HUES64 (cell line): ENCODE measurements at regions not wholly inside any gene's neighbourhood (a gene's known extent, or its start where the extent isn't known, plus 50 kb on each side); places are given as distances from the start of the nearest gene placed in this dataset.

Experiments used
- H3K27ac ChIP-seq: 2 replicates; pipeline ENCODE4 v1.7.0; 2013; ENCODE audit warnings: low read depth, low read length, inconsistent platforms
- H3K27me3 ChIP-seq: 2 replicates; pipeline ENCODE4 v1.6.1; 2013; ENCODE audit warnings: mild to moderate bottlenecking, low read length; ENCODE audit not compliant: insufficient read depth
- H3K36me3 ChIP-seq: 2 replicates; pipeline ENCODE4 v1.6.1; 2013; ENCODE audit warnings: mild to moderate bottlenecking, low read length; ENCODE audit not compliant: insufficient read depth
- H3K4me1 ChIP-seq: 2 replicates; pipeline ENCODE4 v1.6.1; 2013; ENCODE audit warnings: mild to moderate bottlenecking, low read length, moderate library complexity; ENCODE audit not compliant: insufficient read depth
- H3K4me3 ChIP-seq: 2 replicates; pipeline ENCODE4 v1.5.1; 2013; ENCODE audit warnings: mild to moderate bottlenecking, low read length, moderate library complexity
- H3K9ac ChIP-seq: 2 replicates; pipeline ENCODE4 v1.6.1; 2013; ENCODE audit warnings: mild to moderate bottlenecking, low read depth, low read length
- H3K9me3 ChIP-seq: 2 replicates; pipeline ENCODE4 v1.6.1; 2013; ENCODE audit warnings: low read depth, low read length; ENCODE audit not compliant: insufficient read depth
- WGBS: fragments of 150-250, 120-280 bp; methylation state at CpG from one replicate; pipeline ENCODE4 v1.1.7; 2013; ENCODE audit warnings: missing lambda C conversion rate; 5-methylcytosine and 5-hydroxymethylcytosine counted together

DNA sequence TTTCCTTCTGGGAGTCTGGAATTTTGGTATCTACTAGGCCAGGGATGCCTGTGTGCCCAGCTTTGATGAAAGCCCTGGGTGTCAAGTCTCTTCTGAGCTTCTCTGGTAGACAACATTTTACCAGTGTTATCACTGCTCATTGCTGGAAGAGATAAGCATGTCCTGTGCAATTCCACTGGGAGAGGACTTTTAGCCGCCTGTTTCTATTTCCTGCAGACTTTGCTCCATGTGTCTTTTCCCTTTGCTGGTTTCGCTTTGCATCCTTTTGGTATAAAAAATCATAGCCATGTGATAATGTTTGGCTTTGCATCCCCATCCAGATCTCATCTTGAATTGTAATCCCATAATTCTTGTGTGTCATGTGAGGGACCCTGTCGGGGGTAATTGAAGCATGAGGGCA is 163.2 kb downstream of the SLC28A3 start:
- Histone ChIP-seq H3K4me1 (no peaks in the 10 kb centered on the region), H3K27ac (no peak overlapping the region), H3K9ac (no peak overlapping the region), H3K4me3 (no peak overlapping the region), H3K27me3 (no peaks in the 10 kb centered on the region), H3K9me3 (no peaks in the 10 kb centered on the region), H3K36me3 (no peaks in the 10 kb centered on the region)
- WGBS: 91% methylated on average over 3 of the region's 3 CpGs

DNA sequence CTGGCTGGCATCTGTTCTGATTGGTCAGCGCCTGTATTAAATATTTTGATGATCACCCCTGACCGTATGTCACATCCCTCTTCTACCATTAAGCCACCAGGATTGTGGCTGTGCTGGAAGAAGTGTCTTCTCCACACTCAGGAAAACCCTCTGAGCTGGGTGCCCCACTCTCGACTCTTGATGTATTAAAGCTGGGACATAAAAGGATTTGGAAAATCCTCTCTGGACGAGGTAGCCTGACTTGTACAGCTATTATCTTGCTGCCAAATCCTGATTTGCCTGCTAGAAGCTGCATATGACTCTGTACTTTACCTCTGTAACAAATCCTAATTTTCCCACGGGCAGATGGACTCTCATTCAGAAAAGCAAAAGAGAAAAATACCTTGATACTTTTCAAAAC is 161.0 kb downstream of the SLC28A3 start:
- H3K9me3 ChIP-seq: no peaks in the 10 kb centered on the region
- no peak overlapping the region for H3K9ac ChIP-seq
- no peak overlapping the region for H3K4me3 ChIP-seq
- H3K4me1 ChIP-seq: no peaks in the 10 kb centered on the region
- 93% methylated on average over 5 of the region's 5 CpGs for WGBS
- H3K36me3 ChIP-seq: no peaks in the 10 kb centered on the region
- no peaks in the 10 kb centered on the region for H3K27me3 ChIP-seq
- H3K27ac ChIP-seq: no peak overlapping the region

DNA sequence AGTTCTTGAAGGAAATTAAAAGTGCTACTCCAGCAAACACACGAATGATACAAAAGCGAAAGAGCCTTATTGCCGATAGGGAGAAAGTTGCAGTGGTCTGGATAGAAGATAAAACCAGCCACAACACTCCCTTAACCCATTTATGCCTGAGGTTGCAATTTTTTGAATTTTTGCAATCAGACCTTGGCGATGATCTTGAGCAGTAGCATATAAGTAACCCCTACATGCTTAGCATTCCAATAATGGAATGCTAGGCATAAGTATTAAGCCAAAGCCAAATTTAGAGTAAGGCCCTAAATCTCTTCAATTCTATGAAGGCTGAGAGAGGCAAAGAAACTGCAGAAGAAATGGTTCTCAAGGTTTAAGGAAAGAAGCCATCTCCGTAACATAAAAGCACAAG is 153.5 kb downstream of the SLC28A3 start:
- Histone ChIP-seq H3K9me3 (no peaks in the 10 kb centered on the region), H3K4me1 (no peaks in the 10 kb centered on the region), H3K4me3 (no peak overlapping the region), H3K27ac (no peak overlapping the region), H3K27me3 (no peaks in the 10 kb centered on the region), H3K36me3 (no peaks in the 10 kb centered on the region), H3K9ac (no peak overlapping the region)
- over 99% methylated on average over 5 of the region's 5 CpGs for WGBS

DNA sequence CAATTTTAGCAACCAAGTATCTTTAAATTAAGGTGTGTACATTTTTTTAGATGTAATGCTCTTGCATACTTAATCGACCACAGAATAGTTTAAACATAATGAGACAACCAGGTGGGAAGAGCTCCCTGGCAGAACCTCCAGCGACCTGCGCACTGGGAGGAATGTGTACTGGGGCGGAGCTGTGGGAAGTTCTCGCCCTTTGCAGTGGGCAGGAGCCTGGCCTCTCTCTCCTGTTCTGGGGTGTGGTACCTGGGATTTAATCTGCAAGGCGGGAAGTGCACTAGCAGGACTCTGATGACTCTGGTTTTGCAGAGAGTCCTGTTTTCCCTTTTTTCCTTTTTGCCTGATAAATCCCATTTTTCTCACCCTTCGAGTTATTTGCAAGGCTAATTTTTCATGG is 150.7 kb downstream of the SLC28A3 start:
- H3K27ac ChIP-seq: no peak overlapping the region
- H3K4me3 ChIP-seq: no peak overlapping the region
- H3K4me1 ChIP-seq: no peaks in the 10 kb centered on the region
- H3K36me3 ChIP-seq: no peaks in the 10 kb centered on the region
- H3K9ac ChIP-seq: no peak overlapping the region
- H3K27me3 ChIP-seq: no peaks in the 10 kb centered on the region
- 83% methylated on average over 6 of the region's 7 CpGs for WGBS
- H3K9me3 ChIP-seq: peaks cover 6% of the 10 kb centered on the region; the same call in 1 of the 2 replicates

DNA sequence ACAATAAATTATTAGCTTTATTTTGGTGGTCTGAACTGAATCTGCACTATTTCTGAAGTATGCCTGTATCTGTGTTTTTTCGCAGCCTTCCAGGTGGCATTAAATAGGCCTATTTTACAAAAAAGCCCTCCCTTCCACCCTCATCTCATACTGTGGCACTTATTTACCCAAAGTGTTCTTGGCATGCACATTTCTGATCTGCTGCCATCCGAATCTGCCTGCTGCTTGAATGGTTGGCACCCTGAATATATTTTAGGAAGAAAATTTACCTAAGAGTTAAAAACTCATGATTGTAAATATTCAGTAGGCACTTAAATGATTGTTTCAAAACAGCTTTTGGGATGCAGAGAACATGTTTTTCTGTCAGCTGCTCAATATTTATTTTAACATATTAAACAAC is 150.1 kb downstream of the SLC28A3 start:
- peaks cover 6% of the 10 kb centered on the region; the same call in 1 of the 2 replicates for H3K9me3 ChIP-seq
- no peaks in the 10 kb centered on the region for H3K4me1 ChIP-seq
- H3K9ac ChIP-seq: no peak overlapping the region
- H3K27me3 ChIP-seq: no peaks in the 10 kb centered on the region
- H3K4me3 ChIP-seq: no peak overlapping the region
- no peak overlapping the region for H3K27ac ChIP-seq
- WGBS: 84% methylated on average over 2 of the region's 2 CpGs
- no peaks in the 10 kb centered on the region for H3K36me3 ChIP-seq

DNA sequence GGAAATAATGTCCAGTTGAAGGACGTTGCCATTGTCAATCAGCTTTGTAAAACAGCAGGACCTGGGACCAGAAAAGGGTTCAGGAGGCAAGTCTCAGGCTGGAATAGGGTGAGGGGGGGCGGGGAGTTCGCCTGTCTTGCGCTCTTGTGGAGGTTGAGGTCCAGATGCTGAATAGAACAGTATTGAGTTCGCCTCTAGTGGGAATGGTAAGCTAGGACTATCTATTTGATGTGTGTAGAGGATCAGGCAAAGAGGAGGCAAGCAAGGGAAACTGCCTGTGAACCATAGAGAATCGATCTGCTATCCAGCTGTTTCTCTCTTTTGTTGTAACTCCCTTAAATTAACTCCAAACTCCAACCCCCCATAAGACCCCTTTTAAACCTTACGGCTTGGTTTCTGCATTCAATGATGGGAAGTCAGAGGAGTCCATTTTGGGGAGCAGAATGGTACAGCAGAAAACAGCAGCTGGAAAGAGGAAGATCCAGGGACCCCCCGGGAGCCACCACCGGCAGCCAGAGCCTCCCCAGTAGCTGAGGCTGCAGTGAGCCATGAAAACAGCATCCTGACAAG is 133.7 kb downstream of the SLC28A3 start:
- Histone ChIP-seq H3K9ac (no peak overlapping the region), H3K9me3 (no peaks in the 10 kb centered on the region), H3K4me1 (0 out of 2 replicates have a peak, but pooled peaks cover 3% of the 10 kb centered on the region), H3K4me3 (no peak overlapping the region), H3K27ac (no peak overlapping the region), H3K36me3 (no peaks in the 10 kb centered on the region), H3K27me3 (no peaks in the 10 kb centered on the region)
- 86% methylated on average over 9 of the region's 9 CpGs for WGBS

DNA sequence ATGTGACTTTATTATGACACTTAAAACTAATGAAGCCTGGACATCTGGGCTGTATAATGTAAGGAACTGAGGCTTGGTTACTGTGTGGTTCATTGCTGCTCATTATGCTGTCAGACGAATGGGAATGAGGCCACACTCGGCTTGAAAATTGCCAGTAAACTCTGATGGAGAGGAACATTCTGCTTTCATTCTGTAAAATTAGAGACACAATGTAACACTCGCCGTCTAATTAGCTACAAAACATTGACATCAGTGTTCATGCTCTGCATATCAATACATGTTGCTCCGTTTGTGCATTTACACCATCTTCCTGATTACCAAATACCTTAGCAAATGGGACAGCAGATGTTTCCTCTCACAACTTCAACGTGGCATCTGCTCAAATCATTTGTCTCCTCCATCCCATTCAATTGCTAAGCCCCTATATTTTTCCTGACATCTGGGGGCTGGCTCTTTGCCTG is 133.0 kb downstream of the SLC28A3 start:
- Histone ChIP-seq H3K27ac (no peak overlapping the region), H3K27me3 (no peaks in the 10 kb centered on the region), H3K4me1 (peaks cover 3% of the 10 kb centered on the region; the same call in 1 of the 2 replicates), H3K9me3 (no peaks in the 10 kb centered on the region), H3K36me3 (no peaks in the 10 kb centered on the region), H3K9ac (no peak overlapping the region), H3K4me3 (no peak overlapping the region)
- WGBS: 87% methylated on average over 6 of the region's 6 CpGs

DNA sequence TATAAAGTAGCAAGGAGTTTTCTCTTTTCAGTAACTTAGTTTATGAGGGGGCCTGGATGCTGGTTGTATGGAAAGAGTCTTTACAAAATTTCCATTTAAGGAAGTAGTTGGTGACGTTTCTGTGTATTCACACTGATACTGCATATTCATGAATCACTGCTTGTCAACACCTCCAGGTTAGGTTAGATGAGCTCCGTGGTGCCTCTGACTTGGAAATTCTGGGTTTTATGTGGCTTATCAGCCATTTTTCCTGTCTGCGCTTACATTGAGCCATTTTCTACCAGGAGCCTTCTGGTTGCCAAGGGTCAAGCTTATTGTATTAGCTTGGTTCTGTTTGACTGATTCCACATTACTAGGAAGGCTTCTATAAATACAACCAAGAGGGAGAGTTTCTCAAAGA is 128.3 kb downstream of the SLC28A3 start:
- no peak overlapping the region for H3K27ac ChIP-seq
- H3K27me3 ChIP-seq: no peaks in the 10 kb centered on the region
- 81% methylated on average over 3 of the region's 3 CpGs for WGBS
- H3K4me3 ChIP-seq: no peak overlapping the region
- no peak overlapping the region for H3K9ac ChIP-seq
- H3K4me1 ChIP-seq: peaks cover 3% of the 10 kb centered on the region; the same call in 1 of the 2 replicates
- H3K9me3 ChIP-seq: no peaks in the 10 kb centered on the region
- H3K36me3 ChIP-seq: no peaks in the 10 kb centered on the region

DNA sequence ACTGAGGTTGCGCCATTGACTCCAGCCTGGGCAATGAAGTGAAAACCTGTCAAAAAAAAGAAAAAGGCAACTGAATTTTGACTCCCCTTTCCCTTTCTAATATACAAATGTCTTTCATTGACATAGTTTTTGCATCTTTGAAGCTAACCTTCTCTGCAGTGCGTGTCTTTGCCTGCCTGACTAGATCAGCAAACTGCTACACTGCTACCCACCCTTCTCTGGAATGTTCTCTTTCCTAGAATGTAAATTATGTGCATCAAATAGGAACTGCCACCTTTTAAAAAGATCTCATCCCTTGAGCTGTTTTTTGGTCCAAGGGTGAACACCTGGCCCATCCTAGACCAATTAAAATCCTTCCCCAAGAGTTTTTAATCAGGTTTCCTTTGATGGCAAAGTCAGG is 127.6 kb downstream of the SLC28A3 start:
- Histone ChIP-seq H3K9ac (no peak overlapping the region), H3K4me1 (no peaks in the 10 kb centered on the region; the same call in 1 of the 2 replicates), H3K4me3 (no peak overlapping the region), H3K36me3 (no peaks in the 10 kb centered on the region), H3K9me3 (no peaks in the 10 kb centered on the region), H3K27ac (no peak overlapping the region), H3K27me3 (no peaks in the 10 kb centered on the region)
- 91% methylated on average over 2 of the region's 2 CpGs for WGBS

DNA sequence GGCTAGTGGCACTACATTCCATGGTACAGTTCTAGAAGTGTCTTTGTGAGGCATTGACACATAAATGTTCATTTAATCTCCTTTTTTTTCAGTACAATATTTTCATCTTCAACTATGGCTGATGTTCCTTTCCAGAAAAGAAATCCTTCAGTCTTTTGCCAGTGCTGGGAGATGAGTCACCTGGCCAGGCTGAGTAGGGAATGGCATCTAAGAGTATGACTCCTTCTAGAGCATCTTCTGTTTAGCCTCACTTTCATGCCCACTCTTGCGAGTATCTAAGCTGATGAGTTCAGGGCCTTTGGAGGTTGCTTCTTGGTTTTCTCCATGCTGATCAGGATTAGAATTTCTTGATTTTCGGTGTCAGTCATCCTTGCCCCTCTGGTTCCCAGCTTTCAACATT is 124.4 kb downstream of the SLC28A3 start:
- no peak overlapping the region for H3K27ac ChIP-seq
- WGBS: 100% methylated on average over 2 of the region's 2 CpGs
- no peaks in the 10 kb centered on the region for H3K27me3 ChIP-seq

DNA sequence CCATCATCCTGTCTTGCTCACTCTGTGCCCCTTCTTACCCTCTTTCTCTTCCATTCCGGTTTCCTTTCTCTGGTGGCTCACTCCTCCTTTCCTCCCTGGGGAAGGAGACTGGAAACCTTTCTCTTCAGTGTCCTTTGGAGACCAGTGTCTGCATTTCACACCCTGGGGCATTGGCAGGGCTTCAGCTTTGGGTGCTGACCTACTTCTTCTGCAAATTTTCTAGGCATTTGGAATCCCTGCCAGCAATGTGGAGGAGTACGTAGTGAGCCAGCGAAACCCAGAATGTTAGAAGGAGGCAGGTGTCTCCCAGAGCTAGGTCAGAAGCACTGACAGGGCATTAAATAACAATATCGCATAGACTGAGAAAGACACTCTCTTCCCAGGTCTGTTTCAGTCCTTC is 122.2 kb downstream of the SLC28A3 start:
- H3K27me3 ChIP-seq: no peaks in the 10 kb centered on the region
- H3K9me3 ChIP-seq: peaks cover 11% of the 10 kb centered on the region
- no peak overlapping the region for H3K4me3 ChIP-seq
- H3K27ac ChIP-seq: no peak overlapping the region
- 95% methylated on average over 4 of the region's 4 CpGs for WGBS
- H3K36me3 ChIP-seq: no peaks in the 10 kb centered on the region
- H3K4me1 ChIP-seq: no peaks in the 10 kb centered on the region
- H3K9ac ChIP-seq: no peak overlapping the region

More for the DNA sequence above, 124.4 kb downstream of the SLC28A3 start:
- H3K9me3 ChIP-seq: no peaks in the 10 kb centered on the region
- no peaks in the 10 kb centered on the region for H3K36me3 ChIP-seq
- H3K4me1 ChIP-seq: no peaks in the 10 kb centered on the region; the same call in 1 of the 2 replicates
- no peak overlapping the region for H3K4me3 ChIP-seq
- H3K9ac ChIP-seq: no peak overlapping the region

DNA sequence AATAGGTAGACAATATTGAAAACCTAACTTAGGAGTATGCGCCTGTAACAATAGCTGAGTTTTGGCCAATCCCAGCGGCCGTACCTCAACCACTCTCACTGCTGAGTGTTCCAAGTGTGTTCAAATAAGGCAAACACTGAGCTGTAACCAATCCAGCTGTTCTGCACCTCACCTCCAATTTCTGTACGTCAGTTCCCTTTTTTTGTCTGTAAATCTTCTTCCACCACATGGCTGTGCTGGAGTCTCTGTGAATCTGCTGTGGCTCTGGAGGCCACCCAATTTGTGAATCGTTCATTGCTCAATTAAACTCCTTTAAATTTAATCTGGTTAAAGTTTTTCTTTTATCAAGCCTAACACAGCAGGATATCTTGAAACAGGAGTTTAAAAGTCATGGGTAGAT is 116.3 kb downstream of the SLC28A3 start:
- peaks cover 11% of the 10 kb centered on the region for H3K9me3 ChIP-seq
- H3K27ac ChIP-seq: no peak overlapping the region
- WGBS: 90% methylated on average over 5 of the region's 5 CpGs
- H3K4me1 ChIP-seq: peaks cover 12% of the 10 kb centered on the region
- H3K36me3 ChIP-seq: no peaks in the 10 kb centered on the region
- no peak overlapping the region for H3K4me3 ChIP-seq
- H3K9ac ChIP-seq: no peak overlapping the region
- no peaks in the 10 kb centered on the region for H3K27me3 ChIP-seq
